B cell (primary cell): ENCODE measurements at regions not wholly inside any gene's neighbourhood (a gene's known extent, or its start where the extent isn't known, plus 50 kb on each side); places are given as distances from the start of the nearest gene placed in this dataset.

Experiments
- EZH2 ChIP-seq: IDR thresholded peaks from 2 replicates; pipeline ENCODE4 v1.6.1; 2012; ENCODE audit warnings: borderline replicate concordance, low read depth, mild to moderate bottlenecking, moderate library complexity, low read length; ENCODE audit not compliant: insufficient read depth, poor library complexity, severe bottlenecking
- TF ChIP-seq, protein P1 (sequence below): fragments of 200-600 bp; IDR thresholded peaks from one replicate; pipeline ENCODE4 v1.8.0; 2022; ENCODE audit warnings: antibody characterized with exemption, mild to moderate bottlenecking

DNA sequence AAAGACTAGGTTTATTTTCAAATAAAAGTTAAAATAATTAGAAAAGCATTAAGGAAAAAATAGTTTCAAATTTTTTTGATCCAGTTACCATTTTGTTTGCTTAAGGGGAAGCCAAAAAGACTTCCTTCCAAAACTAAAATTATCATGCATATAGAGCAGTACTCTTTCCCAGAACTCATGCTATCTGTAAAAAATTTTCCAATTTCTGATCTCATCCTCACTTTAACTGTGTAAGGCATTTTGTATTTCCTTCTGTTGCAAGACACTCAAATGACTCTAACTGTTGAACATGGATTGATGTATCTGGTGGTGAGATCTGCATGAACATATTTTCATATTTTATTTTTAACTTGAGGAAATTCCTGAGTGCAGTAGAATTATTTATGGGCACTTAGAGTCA, 150.1 kb downstream of the ADAM29 start:
- TF ChIP-seq, protein P1, sequence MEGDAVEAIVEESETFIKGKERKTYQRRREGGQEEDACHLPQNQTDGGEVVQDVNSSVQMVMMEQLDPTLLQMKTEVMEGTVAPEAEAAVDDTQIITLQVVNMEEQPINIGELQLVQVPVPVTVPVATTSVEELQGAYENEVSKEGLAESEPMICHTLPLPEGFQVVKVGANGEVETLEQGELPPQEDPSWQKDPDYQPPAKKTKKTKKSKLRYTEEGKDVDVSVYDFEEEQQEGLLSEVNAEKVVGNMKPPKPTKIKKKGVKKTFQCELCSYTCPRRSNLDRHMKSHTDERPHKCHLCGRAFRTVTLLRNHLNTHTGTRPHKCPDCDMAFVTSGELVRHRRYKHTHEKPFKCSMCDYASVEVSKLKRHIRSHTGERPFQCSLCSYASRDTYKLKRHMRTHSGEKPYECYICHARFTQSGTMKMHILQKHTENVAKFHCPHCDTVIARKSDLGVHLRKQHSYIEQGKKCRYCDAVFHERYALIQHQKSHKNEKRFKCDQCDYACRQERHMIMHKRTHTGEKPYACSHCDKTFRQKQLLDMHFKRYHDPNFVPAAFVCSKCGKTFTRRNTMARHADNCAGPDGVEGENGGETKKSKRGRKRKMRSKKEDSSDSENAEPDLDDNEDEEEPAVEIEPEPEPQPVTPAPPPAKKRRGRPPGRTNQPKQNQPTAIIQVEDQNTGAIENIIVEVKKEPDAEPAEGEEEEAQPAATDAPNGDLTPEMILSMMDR, result no peak
- TF ChIP-seq EZH2, result no peak
